Colonic mucosa (tissue), 4 donors: ENCODE measurements at regions not wholly inside any gene's neighbourhood (a gene's known extent, or its start where the extent isn't known, plus 50 kb on each side); places are given as distances from the start of the nearest gene placed in this dataset.
"Not testable (repeated sequence)": the region's sequence is repeated elsewhere in the genome, so short reads cannot be mapped to it uniquely, and the experiment has no call there.

Experiments used
- DNase-seq: peaks from one replicate; pipeline ENCODE4 v3.0.0-alpha.2; 2020
- H3K27ac ChIP-seq: fragments of 200-600 bp; one replicate; pipeline ENCODE4 v1.8.0; 2021
- H3K27me3 ChIP-seq: fragments of 200-600 bp; one replicate; pipeline ENCODE4 v1.8.0; 2021
- H3K36me3 ChIP-seq: fragments of 200-600 bp; one replicate; pipeline ENCODE4 v1.8.0; 2021
- H3K4me1 ChIP-seq: fragments of 200-600 bp; one replicate; pipeline ENCODE4 v1.8.0; 2021; ENCODE audit warnings: mild to moderate bottlenecking
- H3K4me3 ChIP-seq: fragments of 200-600 bp; one replicate; pipeline ENCODE4 v1.8.0; 2021
- H3K9ac ChIP-seq, 2 donors: one replicate each; pipeline ENCODE4 v1.7.0; 2013; ENCODE audit warnings: control low read depth in 2 of 2, low read depth in 2 of 2, low read length in 2 of 2
- H3K9me3 ChIP-seq: fragments of 200-600 bp; one replicate; pipeline ENCODE4 v1.8.0; 2021
- CTCF ChIP-seq: fragments of 200-600 bp; IDR thresholded peaks from one replicate; pipeline ENCODE4 v1.8.0; 2022; ENCODE audit warnings: antibody characterized with exemption, mild to moderate bottlenecking
- intact Hi-C: fragments of 100-400 bp; cut with DNase I; formaldehyde crosslinking; loops from one replicate; pipeline ENCODE4 v1.14.1; 2022
- donor health status: healthy.
- donor health status: DM: no; HTN: no; CAD: no.
- donor health status: DM: no; HTN: no; CAD: no.

GRCh38 chr7:135872861-135873260, 104.3 kb downstream of the MTPN start:
- intact Hi-C loops, H3K27me3 ChIP-seq, H3K4me3 ChIP-seq, DNase-seq, H3K9me3 ChIP-seq, H3K9ac ChIP-seq, H3K27ac ChIP-seq, H3K4me1 ChIP-seq, H3K36me3 ChIP-seq: not testable (repeated sequence)

- Histone ChIP-seq H3K9me3 (no peaks in the 10 kb centered on the region), H3K9ac (no peak overlapping the region), H3K36me3 (no peaks in the 10 kb centered on the region), H3K4me3 (no peak overlapping the region), H3K27ac (no peak overlapping the region), H3K27me3 (no peaks in the 10 kb centered on the region), H3K4me1 (no peaks in the 10 kb centered on the region)
- no peak for DNase-seq
- no peak for TF ChIP-seq CTCF
- intact Hi-C loops: no loop called here
Observed at GRCh38 chr7:135862586-135863340, 114.2 kb upstream of the FAM180A start.

GRCh38 chr7:135859538-135859937, 110.9 kb upstream of the FAM180A start:
- TF ChIP-seq CTCF: no peak
- intact Hi-C loops: no loop called here
- Histone ChIP-seq H3K4me3 (no peak overlapping the region), H3K4me1 (no peaks in the 10 kb centered on the region), H3K27ac (no peak overlapping the region), H3K9ac (no peak overlapping the region), H3K9me3 (no peaks in the 10 kb centered on the region), H3K36me3 (no peaks in the 10 kb centered on the region), H3K27me3 (no peaks in the 10 kb centered on the region)
- DNase-seq: no peak

GRCh38 chr7:135858851-135859250, 110.2 kb upstream of the FAM180A start:
- Histone ChIP-seq H3K27me3 (no peaks in the 10 kb centered on the region), H3K4me1 (no peaks in the 10 kb centered on the region)
- DNase-seq: no peak

GRCh38 chr7:135858379-135858778, 109.8 kb upstream of the FAM180A start:
- Histone ChIP-seq H3K4me3 (no peak overlapping the region), H3K27ac (no peak overlapping the region), H3K4me1 (no peaks in the 10 kb centered on the region), H3K27me3 (no peaks in the 10 kb centered on the region), H3K36me3 (no peaks in the 10 kb centered on the region), H3K9ac (no peak overlapping the region), H3K9me3 (no peaks in the 10 kb centered on the region)
- TF ChIP-seq CTCF: no peak
- intact Hi-C loops: no loop called here
- DNase-seq: no peak

More at GRCh38 chr7:135858851-135859250, 110.2 kb upstream of the FAM180A start:
- Histone ChIP-seq H3K4me3 (no peak overlapping the region), H3K9ac (no peak overlapping the region), H3K9me3 (no peaks in the 10 kb centered on the region), H3K36me3 (no peaks in the 10 kb centered on the region), H3K27ac (no peak overlapping the region)
- no peak for TF ChIP-seq CTCF
- intact Hi-C loops: no loop called here

- DNase-seq: no peak
- TF ChIP-seq CTCF: no peak
- H3K27ac ChIP-seq: no peak overlapping the region
- H3K27me3 ChIP-seq: no peaks in the 10 kb centered on the region
- no peaks in the 10 kb centered on the region for H3K36me3 ChIP-seq
- H3K9me3 ChIP-seq: no peaks in the 10 kb centered on the region
- no peaks in the 10 kb centered on the region for H3K4me1 ChIP-seq
- intact Hi-C loops: no loop called here
- no peak overlapping the region for H3K9ac ChIP-seq
- H3K4me3 ChIP-seq: no peak overlapping the region
Observed at GRCh38 chr7:135857519-135858274, 109.1 kb upstream of the FAM180A start.
